ENCODE measurements at regions not wholly inside any gene's neighbourhood (a gene's known extent, or its start where the extent isn't known, plus 50 kb on each side); places are given as distances from the start of the nearest gene placed in this dataset.

DNA sequence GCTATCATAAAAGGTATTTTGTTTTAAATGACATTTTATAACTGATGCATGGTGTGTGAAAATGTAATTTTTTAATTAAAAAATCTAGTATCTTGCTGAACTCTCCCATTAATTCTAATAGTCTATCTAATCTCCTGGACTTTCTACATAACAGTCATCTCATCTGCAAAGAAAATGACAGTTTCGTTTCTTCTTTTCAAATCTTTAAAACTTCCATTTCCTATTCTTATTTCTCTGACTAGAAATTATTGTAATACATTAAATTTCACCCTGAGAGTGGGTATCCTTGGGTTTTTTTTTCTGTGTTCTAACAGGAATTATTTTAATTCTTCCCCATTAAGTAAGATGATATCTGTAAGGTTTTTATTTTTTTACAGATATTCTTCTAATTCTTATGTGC is 120.1 kb downstream of the KCNF1 start:
- TF ChIP-seq, protein P1, sequence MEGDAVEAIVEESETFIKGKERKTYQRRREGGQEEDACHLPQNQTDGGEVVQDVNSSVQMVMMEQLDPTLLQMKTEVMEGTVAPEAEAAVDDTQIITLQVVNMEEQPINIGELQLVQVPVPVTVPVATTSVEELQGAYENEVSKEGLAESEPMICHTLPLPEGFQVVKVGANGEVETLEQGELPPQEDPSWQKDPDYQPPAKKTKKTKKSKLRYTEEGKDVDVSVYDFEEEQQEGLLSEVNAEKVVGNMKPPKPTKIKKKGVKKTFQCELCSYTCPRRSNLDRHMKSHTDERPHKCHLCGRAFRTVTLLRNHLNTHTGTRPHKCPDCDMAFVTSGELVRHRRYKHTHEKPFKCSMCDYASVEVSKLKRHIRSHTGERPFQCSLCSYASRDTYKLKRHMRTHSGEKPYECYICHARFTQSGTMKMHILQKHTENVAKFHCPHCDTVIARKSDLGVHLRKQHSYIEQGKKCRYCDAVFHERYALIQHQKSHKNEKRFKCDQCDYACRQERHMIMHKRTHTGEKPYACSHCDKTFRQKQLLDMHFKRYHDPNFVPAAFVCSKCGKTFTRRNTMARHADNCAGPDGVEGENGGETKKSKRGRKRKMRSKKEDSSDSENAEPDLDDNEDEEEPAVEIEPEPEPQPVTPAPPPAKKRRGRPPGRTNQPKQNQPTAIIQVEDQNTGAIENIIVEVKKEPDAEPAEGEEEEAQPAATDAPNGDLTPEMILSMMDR (conservative IDR thresholded peaks at IDR 0.05), result no peak
- TF ChIP-seq ZFX (IDR thresholded peaks at IDR 0.05), result no peak

Measured in C4-2B (cell line).